ENCODE measurements at regions not wholly inside any gene's neighbourhood (a gene's known extent, or its start where the extent isn't known, plus 50 kb on each side); places are given as distances from the start of the nearest gene placed in this dataset.

- TF ChIP-seq CTCF (conservative IDR thresholded peaks at IDR 0.05 in 1 of 2, IDR thresholded peaks at IDR 0.05 in 1 of 2; ENCODE audit: low read depth in 1 of 2, low read length in 2 of 2) (no peak), EZH2 (IDR thresholded peaks at IDR 0.05; ENCODE audit: low read length, missing control alignments) (no peak)
Measured at GRCh38 chr13:39148513-39148961, 110.3 kb downstream of the NHLRC3 start.
